ENCODE measurements at regions not wholly inside any gene's neighbourhood (a gene's known extent, or its start where the extent isn't known, plus 50 kb on each side); places are given as distances from the start of the nearest gene placed in this dataset.

GRCh38 chr5:159525117-159525516 lies 194.8 kb upstream of the IL12B start:
- Histone ChIP-seq H3K9me1 (ENCODE audit: control insufficient read depth, insufficient read depth, low read length) (no peaks in the 10 kb centered on the region), H3K4me2 (ENCODE audit: insufficient read depth, low read length) (no peak overlapping the region), H2AFZ (ENCODE audit: low read depth, low read length) (no peak overlapping the region), H3K4me3 (no peak overlapping the region), H3K4me1 (replicated peaks in 1 of 2; ENCODE audit: control insufficient read depth in 2 of 2, insufficient read depth in 2 of 2, low read length in 2 of 2) (no peaks in the 10 kb centered on the region), H3K79me2 (ENCODE audit: control insufficient read depth, insufficient read depth, low read length) (no peaks in the 10 kb centered on the region), H3K27me3 (ENCODE audit: control insufficient read depth in 2 of 2, insufficient read depth in 2 of 2, low read length in 2 of 2) (peaks cover 1 to 3% of the 10 kb centered on the region in 2 experiments; a peak in 2 of 5 replicates), H3K9ac (ENCODE audit: insufficient read depth in 1 of 2, low read depth in 2 of 2, low read length in 2 of 2) (no peak overlapping the region), H4K20me1 (replicated peaks; ENCODE audit: control insufficient read depth, insufficient read depth, low read length) (no peaks in the 10 kb centered on the region), H3K9me3 (replicated peaks; ENCODE audit: control insufficient read depth, insufficient read depth, low read depth, low read length) (no peaks in the 10 kb centered on the region), H3K36me3 (ENCODE audit: control insufficient read depth, insufficient read depth, low read length) (no peaks in the 10 kb centered on the region), H3K27ac (ENCODE audit: extremely low read depth, low read depth, low read length) (no peak overlapping the region)
- no TSS peak for BruUV-seq (replicated peaks)
- FAIRE-seq, result no peak
- ChIA-PET CTCF (ENCODE audit: low intra/inter-chr PET ratio) (no interaction called here), POLR2A (no interaction called here)
- no peak for TF ChIP-seq SREBF2 (CRISPR knock-in tag; IDR thresholded peaks at IDR 0.05)
- TF ChIP-seq ZNF592 (IDR thresholded peaks at IDR 0.05), result no peak
- no peak for TF ChIP-seq ZFP30 (CRISPR knock-in tag; IDR thresholded peaks at IDR 0.05; ENCODE audit: borderline replicate concordance)
- TF ChIP-seq RAD21 (CRISPR knock-in tag; conservative IDR thresholded peaks at IDR 0.05 in 1 of 2, IDR thresholded peaks at IDR 0.05 in 1 of 2), result 0 out of 4 replicates have a peak, but pooled peaks of 1 of the 2 experiments have one; percentile 6
- no peak for TF ChIP-seq JUNB (CRISPR knock-in tag; conservative IDR thresholded peaks at IDR 0.05)
- TF ChIP-seq KDM5B (IDR thresholded peaks at IDR 0.05; ENCODE audit: insufficient replicate concordance, low read depth, low read length), result no peak
- 0% methylated on average over 4 of the region's 4 CpGs for WGBS (ENCODE audit: insufficient coverage, low coverage, missing lambda C conversion rate)
- in situ Hi-C loops (cut with MboI) (no loop called here), intact Hi-C loops (cut with micrococcal nuclease) (no loop called here)
- ATAC-seq, result no peak
- no peak for DNase-seq (ENCODE audit: extremely low read depth in 1 of 4, low spot score in 3 of 4)
